Tibial nerve (tissue), 3 donors: ENCODE measurements at regions not wholly inside any gene's neighbourhood (a gene's known extent, or its start where the extent isn't known, plus 50 kb on each side); places are given as distances from the start of the nearest gene placed in this dataset.

Experiments
- CTCF ChIP-seq, 5 experiments: fragments of 200-600 bp in 3 of 5; fragments of 450-650 bp in 2 of 5; sonication (generic) in 3 of 5; IDR thresholded peaks; one replicate each; pipeline ENCODE4 v1.5.1; 2016 to 2019; ENCODE audit warnings: antibody characterized with exemption in 5 of 5, mild to moderate bottlenecking in 3 of 5, moderate library complexity in 2 of 5
- POLR2A ChIP-seq, 2 donors: fragments of 450-650 bp; IDR thresholded peaks; one replicate each; pipeline ENCODE4 v1.6.1; 2017; ENCODE audit warnings: antibody characterized with exemption in 2 of 2, mild to moderate bottlenecking in 2 of 2, moderate library complexity in 2 of 2

GRCh38 chr9:136603901-136604814, 58.3 kb upstream of the NOTCH1 start:
- TF ChIP-seq CTCF (IDR thresholded peaks at IDR 0.05) (no peak), POLR2A (IDR thresholded peaks at IDR 0.05) (no peak)
